Left lobe of liver (tissue), 2 donors: ENCODE measurements at regions not wholly inside any gene's neighbourhood (a gene's known extent, or its start where the extent isn't known, plus 50 kb on each side); places are given as distances from the start of the nearest gene placed in this dataset.

ENCODE experiments used
- ATAC-seq: fragments of 200-7000 bp; cut with Tn5 transposase; one replicate; pipeline ENCODE4 v1.9.1; 2020; ENCODE audit warnings: mild to moderate bottlenecking, moderate library complexity
- DNase-seq: peaks from one replicate; pipeline ENCODE4 v3.0.0-alpha.2; 2020; ENCODE audit warnings: low spot score
- donor health status: DM: no; HTN: no; CAD: no; lungs with moderate emphysema.
- donor health status: DM: no; HTN: yes; CAD: no.

- no peak for DNase-seq
- ATAC-seq, result no peak
Observed at GRCh38 chr22:49149721-49150608, 677.7 kb downstream of the BRD1 start.

- DNase-seq (no peak), ATAC-seq (no peak)
Observed at GRCh38 chr22:49148895-49149418, 678.7 kb downstream of the BRD1 start.

- DNase-seq (no peak), ATAC-seq (no peak)
Observed at GRCh38 chr22:49147617-49148175, 680.0 kb downstream of the BRD1 start.

GRCh38 chr22:49147171-49147570, 680.5 kb downstream of the BRD1 start:
- DNase-seq (no peak), ATAC-seq (no peak)

GRCh38 chr22:49146511-49146910, 681.2 kb downstream of the BRD1 start:
- DNase-seq, result no peak
- no peak for ATAC-seq

- ATAC-seq (no peak), DNase-seq (no peak)
Observed at GRCh38 chr22:49143812-49144211, 683.9 kb downstream of the BRD1 start.

GRCh38 chr22:49142891-49143290, 684.8 kb downstream of the BRD1 start:
- no peak for ATAC-seq
- no peak for DNase-seq

- no peak for DNase-seq
- no peak for ATAC-seq
Observed at GRCh38 chr22:49142296-49142695, 685.4 kb downstream of the BRD1 start.

GRCh38 chr22:49141761-49142160, 685.9 kb downstream of the BRD1 start:
- no peak for ATAC-seq

GRCh38 chr22:49140911-49141665, 686.6 kb downstream of the BRD1 start:
- DNase-seq (no peak), ATAC-seq (no peak)

More at GRCh38 chr22:49141761-49142160, 685.9 kb downstream of the BRD1 start:
- no peak for DNase-seq

GRCh38 chr22:49139492-49140151, 688.1 kb downstream of the BRD1 start:
- DNase-seq, result no peak
- ATAC-seq, result no peak

- no peak for DNase-seq
- ATAC-seq, result no peak
Observed at GRCh38 chr22:49138250-49138790, 689.4 kb downstream of the BRD1 start.

GRCh38 chr22:49137206-49137840, 690.4 kb downstream of the BRD1 start:
- ATAC-seq (no peak), DNase-seq (no peak)

GRCh38 chr22:49136816-49137180, 690.9 kb downstream of the BRD1 start:
- DNase-seq, result no peak
- ATAC-seq, result no peak

GRCh38 chr22:49136041-49136815, 691.4 kb downstream of the BRD1 start:
- no peak for DNase-seq
- ATAC-seq, result no peak

GRCh38 chr22:49134076-49134475, 693.6 kb downstream of the BRD1 start:
- no peak for DNase-seq
- no peak for ATAC-seq

GRCh38 chr22:49133541-49133940, 694.1 kb downstream of the BRD1 start:
- ATAC-seq, result no peak
- no peak for DNase-seq

GRCh38 chr22:49132009-49132408, 695.7 kb downstream of the BRD1 start:
- no peak for ATAC-seq
- DNase-seq, result no peak

- no peak for ATAC-seq
Observed at GRCh38 chr22:49129736-49130135, 697.9 kb downstream of the BRD1 start.

GRCh38 chr22:49128874-49129273, 698.8 kb downstream of the BRD1 start:
- DNase-seq (no peak), ATAC-seq (no peak)

More at GRCh38 chr22:49129736-49130135, 697.9 kb downstream of the BRD1 start:
- no peak for DNase-seq
